ENCODE measurements at regions not wholly inside any gene's neighbourhood (a gene's known extent, or its start where the extent isn't known, plus 50 kb on each side); places are given as distances from the start of the nearest gene placed in this dataset.

DNA sequence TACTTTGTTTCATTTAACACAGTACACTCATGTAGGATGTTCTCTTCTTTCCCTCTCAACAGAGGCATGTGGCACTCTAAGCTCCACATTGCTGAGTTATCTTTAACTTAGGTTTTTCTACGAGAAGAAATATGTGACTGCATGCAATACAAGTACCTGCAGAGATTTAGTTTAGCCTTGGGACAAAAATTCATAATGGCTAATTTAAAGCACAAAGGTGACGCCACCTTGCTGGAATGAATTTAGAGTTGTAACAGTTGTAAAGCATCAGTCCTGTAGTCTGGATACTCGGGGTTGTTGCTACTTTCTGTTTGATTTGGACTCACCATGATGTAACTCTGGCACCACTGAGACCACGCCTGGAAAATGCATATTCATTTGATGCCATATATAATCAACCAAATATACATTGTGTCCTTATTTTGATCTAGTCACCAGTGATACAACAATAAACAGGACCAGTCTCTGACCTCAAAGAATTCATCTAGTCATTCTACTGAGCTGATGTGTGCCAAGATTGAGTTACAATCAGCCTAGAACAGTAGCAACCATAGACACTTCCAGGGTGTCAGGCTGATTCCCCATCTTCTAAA is 451.0 kb upstream of the ZFP42 start:
- DNase-seq (ENCODE audit: low read depth) = peak; percentile 27
- TF ChIP-seq, protein P1, sequence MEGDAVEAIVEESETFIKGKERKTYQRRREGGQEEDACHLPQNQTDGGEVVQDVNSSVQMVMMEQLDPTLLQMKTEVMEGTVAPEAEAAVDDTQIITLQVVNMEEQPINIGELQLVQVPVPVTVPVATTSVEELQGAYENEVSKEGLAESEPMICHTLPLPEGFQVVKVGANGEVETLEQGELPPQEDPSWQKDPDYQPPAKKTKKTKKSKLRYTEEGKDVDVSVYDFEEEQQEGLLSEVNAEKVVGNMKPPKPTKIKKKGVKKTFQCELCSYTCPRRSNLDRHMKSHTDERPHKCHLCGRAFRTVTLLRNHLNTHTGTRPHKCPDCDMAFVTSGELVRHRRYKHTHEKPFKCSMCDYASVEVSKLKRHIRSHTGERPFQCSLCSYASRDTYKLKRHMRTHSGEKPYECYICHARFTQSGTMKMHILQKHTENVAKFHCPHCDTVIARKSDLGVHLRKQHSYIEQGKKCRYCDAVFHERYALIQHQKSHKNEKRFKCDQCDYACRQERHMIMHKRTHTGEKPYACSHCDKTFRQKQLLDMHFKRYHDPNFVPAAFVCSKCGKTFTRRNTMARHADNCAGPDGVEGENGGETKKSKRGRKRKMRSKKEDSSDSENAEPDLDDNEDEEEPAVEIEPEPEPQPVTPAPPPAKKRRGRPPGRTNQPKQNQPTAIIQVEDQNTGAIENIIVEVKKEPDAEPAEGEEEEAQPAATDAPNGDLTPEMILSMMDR (IDR thresholded peaks at IDR 0.05; ENCODE audit: insufficient read depth, low read depth, low read length, missing control alignments) = no peak
- H3K4me3 ChIP-seq (ENCODE audit: low read length) = no peak overlapping the region

- no peak overlapping the region for H3K4me3 ChIP-seq (ENCODE audit: low read length)
- peak; percentile 67 for DNase-seq (ENCODE audit: low read depth)
- TF ChIP-seq, protein P1 (IDR thresholded peaks at IDR 0.05; ENCODE audit: insufficient read depth, low read depth, low read length, missing control alignments) = no peak
Observed at GRCh38 chr4:187547316-187547715, 448.3 kb upstream of the ZFP42 start.

DNA sequence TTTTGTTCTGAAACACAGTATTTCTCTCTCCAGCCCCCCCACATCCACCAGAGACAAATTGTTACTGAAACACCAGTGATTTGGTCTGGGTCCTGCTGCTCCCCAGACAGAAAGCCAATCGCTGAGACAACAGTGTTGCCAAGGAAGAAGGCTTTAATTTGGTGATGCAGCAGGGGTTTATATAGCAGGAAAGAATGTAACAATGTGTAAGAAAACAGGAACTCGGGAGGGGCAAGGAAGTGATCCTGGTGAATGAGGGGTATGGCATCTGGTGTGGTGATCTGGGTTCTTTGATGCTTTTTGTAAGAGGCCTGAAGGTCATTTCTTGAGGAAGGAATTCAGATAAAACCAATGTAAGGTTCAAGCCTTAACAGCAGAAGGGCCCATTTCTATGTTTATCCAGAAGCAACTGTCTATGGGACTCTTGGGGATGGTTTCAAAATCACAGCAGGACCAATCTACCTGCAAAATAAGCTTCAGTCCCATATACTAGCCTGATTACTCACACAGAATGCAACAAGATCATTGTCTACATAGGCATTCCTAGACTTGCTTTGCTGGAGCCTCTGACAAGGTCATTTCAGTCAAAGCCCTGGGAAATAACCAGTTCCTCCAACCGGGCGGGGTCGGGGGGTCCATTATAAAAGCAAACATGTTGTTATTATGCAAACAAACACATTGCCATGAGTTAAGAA is 445.2 kb upstream of the ZFP42 start:
- no peak overlapping the region for H3K4me3 ChIP-seq (ENCODE audit: low read length)
- TF ChIP-seq, protein P1 (IDR thresholded peaks at IDR 0.05; ENCODE audit: insufficient read depth, low read depth, low read length, missing control alignments) = no peak
- peak; percentile 53 for DNase-seq (ENCODE audit: low read depth)

DNA sequence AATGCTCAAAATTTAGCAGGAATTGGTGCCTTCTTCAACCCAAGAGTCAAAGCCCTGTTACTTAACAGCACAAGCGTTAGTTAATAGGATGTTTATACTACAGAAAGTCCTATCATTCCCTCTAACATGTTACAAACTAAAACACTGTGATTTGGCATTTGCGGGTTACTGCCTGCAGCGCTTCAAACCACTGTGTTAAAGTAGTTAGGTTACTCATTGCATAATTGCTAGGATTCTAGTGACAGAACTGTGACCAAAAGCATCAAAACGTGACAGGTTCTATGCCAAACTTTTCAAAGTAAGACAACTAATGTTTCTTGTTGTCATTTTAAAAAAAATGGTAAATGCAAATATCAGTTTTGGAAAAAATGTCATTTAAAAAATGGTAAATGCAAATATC is 442.8 kb upstream of the ZFP42 start:
- no peak for DNase-seq (ENCODE audit: low read depth)
- TF ChIP-seq, protein P1 (IDR thresholded peaks at IDR 0.05; ENCODE audit: insufficient read depth, low read depth, low read length, missing control alignments) = no peak
- no peak overlapping the region for H3K4me3 ChIP-seq (ENCODE audit: low read length)

DNA sequence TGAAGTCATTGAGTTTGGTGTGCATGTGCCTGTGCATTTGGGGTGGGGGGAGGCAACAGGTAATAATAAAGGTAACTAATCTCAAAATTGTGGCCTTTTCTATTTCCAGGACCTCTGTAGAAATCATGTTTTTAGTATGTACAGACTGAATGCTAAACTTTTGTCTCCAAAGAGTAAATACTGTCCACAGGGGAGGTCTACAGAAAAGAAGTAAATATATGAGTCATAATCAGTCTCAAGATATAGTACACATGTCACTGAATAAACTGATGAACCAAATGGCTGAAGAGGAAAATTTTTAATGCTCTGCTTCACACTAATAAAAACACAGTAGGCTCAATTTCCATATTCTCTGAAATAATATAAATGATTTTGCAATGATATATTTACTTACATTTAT is 440.4 kb upstream of the ZFP42 start:
- no peak for DNase-seq (ENCODE audit: low read depth)
- H3K4me3 ChIP-seq (ENCODE audit: low read length) = no peak overlapping the region
- TF ChIP-seq, protein P1 (IDR thresholded peaks at IDR 0.05; ENCODE audit: insufficient read depth, low read depth, low read length, missing control alignments) = no peak

DNA sequence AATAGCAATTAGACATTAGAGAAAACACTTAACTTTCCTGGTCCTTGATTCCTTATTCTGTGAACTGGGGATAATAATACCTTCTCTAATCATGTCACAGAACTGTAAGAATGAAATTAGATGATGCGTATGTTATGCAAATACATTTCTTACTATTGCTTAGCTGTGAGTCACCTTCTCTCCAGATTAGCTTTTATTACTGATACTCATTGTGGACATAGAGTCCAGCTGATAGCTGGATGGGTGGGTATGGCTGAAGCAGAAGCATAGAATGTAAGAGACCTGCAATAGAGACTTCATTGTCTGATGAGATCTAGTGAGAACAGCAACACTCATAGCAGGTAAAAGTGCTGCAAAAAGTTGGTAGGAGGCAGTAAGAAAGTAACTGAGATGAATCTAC is 437.2 kb upstream of the ZFP42 start:
- no peak overlapping the region for H3K4me3 ChIP-seq (ENCODE audit: low read length)
- TF ChIP-seq, protein P1 (IDR thresholded peaks at IDR 0.05; ENCODE audit: insufficient read depth, low read depth, low read length, missing control alignments) = no peak
- peak; percentile 52 for DNase-seq (ENCODE audit: low read depth)

- TF ChIP-seq, protein P1 (IDR thresholded peaks at IDR 0.05; ENCODE audit: insufficient read depth, low read depth, low read length, missing control alignments) = no peak
Observed at GRCh38 chr4:187562345-187562744, 433.2 kb upstream of the ZFP42 start.

More at GRCh38 chr4:187562345-187562744, 433.2 kb upstream of the ZFP42 start:
- DNase-seq (ENCODE audit: low read depth) = no peak
- H3K4me3 ChIP-seq (ENCODE audit: low read length) = no peak overlapping the region
